Cardiac septum (tissue), 1 donor: ENCODE measurements at regions not wholly inside any gene's neighbourhood (a gene's known extent, or its start where the extent isn't known, plus 50 kb on each side); places are given as distances from the start of the nearest gene placed in this dataset.
A peak's percentile ranks its signal among the peaks of the same experiment; 100 is the strongest.
"Not testable (repeated sequence)": the region's sequence is repeated elsewhere in the genome, so short reads cannot be mapped to it uniquely, and the experiment has no call there.

Experiments
- DNase-seq: peaks from one replicate; pipeline ENCODE4 v3.0.0-alpha.2; 2020; ENCODE audit warnings: low spot score
- intact Hi-C: fragments of 100-400 bp; cut with DNase I; formaldehyde crosslinking; loops from one replicate; pipeline ENCODE4 v1.14.0; 2022
- donor health status: DM: no; HTN: no; CAD: no.

DNA sequence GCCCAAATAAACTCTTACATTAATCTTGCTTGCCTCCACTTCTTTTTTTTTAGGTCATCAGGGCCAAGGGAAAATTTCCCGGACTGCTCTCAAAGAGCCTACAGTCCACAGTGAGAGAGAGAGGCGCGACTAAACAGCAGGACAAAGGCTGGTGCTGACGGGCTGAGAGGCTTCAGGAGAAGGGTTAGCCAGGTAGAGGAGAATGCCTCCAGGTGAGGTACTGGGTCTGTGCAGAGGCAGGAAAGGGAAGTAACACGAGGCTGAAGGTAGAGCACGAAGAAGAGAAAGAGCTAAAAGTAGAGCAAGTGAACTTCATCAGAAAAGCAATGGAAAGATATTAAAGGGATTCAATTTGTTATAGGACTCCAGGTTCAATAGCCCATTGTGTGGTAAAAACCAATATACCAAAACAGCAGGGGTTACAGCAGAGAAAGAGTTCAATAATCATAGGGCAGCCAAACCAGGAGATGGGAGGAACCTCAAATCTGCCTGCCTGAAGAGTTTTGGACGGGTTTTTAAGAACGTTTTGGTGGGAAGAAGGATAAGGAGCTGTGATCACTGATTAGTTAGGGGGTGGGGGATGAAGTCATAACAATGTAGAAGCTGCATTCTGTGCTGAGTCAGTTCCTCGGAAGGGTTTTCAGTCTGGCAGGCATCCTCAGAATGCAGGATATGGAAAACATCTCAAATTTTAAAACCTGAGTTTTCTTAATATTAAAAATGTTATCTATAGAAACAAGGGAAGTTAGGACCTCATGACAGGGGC is 171.5 kb downstream of the AKR1D1 start:
- intact Hi-C loops = no loop called here
- no peak for DNase-seq

GRCh38 chr7:138248609-138249008 is 172.3 kb downstream of the AKR1D1 start:
- intact Hi-C loops = no loop called here
- DNase-seq = no peak

DNA sequence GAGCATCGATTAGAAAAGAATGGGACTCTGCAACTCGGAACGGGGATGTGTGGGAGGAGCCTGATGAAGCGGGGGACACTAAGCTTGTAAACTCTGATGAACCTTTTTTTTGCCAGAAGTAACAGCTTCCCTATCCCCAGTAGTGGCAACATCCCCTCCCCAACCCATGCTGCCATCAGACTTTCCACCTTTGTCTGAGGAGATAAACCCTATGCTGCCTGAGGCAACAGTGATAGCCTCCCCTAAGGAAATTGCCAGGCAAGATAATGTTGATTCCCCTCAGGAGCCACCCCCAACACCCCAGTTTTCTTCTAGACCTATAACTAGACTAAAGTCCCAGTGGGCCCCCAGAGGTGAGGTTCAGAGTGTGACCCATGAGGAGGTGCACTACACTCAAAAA is 173.7 kb downstream of the AKR1D1 start:
- DNase-seq = no peak
- intact Hi-C loops = no loop called here

DNA sequence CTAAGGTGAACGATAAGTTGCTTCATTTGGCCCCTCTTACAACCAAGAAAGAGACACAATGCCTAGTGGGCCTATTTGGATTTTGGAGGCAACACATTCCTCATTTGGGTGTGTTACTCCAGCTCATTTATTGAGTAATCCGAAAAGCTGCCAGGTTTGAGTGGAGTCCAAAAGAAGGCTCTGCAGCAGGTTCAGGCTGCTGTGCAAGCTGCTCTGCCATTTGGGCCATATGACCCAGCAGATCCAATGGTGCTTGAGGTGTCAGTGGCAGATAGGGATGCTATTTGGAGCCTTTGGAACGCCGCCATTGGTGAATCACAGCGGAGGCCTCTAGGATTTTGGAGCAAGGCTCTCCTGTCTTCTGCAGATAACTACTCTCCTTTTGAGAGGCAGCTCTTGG is 176.4 kb downstream of the AKR1D1 start:
- intact Hi-C loops = not testable (repeated sequence)
- peak; percentile 78 for DNase-seq

- intact Hi-C loops = no loop called here
- DNase-seq = no peak
Observed at GRCh38 chr7:138254444-138254843, 178.2 kb downstream of the AKR1D1 start.

- intact Hi-C loops = no loop called here
- no peak for DNase-seq
Observed at GRCh38 chr7:138257459-138258196, 181.4 kb downstream of the AKR1D1 start.

- intact Hi-C loops = no loop called here
- no peak for DNase-seq
Observed at GRCh38 chr7:138258197-138258559, 181.9 kb downstream of the AKR1D1 start.

GRCh38 chr7:138259675-138260074 is 183.4 kb downstream of the AKR1D1 start:
- intact Hi-C loops = no loop called here
- no peak for DNase-seq

GRCh38 chr7:138267934-138268333 is 191.7 kb downstream of the AKR1D1 start:
- intact Hi-C loops = no loop called here
- no peak for DNase-seq

- intact Hi-C loops = no loop called here
- no peak for DNase-seq
Observed at GRCh38 chr7:138276891-138277290, 183.2 kb upstream of the TRIM24 start.

GRCh38 chr7:138278601-138279000 is 181.5 kb upstream of the TRIM24 start:
- DNase-seq = no peak
- intact Hi-C loops = no loop called here

DNA sequence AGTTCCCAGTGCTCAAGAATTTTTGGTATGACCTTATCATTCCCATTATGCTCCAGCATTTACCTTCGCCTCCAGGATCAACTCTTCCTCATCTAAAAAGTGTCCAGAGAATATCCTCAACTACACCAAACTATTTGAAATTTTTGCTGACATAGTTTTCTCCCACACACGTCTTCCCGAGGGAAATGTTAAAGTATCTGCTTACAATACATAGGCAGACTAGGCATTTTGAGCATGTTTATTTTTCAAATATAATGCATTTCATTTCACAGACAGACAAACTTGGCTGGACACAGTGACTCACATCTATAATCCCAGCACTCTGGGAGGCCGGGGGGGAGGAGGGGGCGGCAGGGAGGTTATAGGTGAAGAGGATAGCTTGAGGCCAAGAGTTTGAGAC is 177.1 kb upstream of the TRIM24 start:
- intact Hi-C loops = no loop called here
- no peak for DNase-seq

DNA sequence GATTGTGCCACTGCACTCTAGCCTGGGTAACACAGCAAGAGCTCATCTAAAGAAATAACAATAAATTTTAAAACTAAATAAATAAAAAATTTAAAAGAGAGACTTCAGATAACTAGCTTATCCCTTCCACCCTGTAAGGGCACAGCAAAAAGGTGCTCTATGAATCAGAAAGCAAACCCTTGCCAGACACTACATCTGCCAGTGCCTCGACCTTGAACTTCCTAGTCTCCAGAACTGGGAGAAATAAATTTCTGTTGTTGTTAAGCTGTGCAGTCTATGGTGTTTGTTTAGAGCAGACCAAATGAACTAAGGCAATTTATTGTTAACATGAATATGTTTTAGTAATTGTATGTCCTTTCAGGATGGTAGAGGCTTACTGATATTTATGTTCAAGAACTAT is 174.9 kb upstream of the TRIM24 start:
- intact Hi-C loops = no loop called here
- DNase-seq = no peak

GRCh38 chr7:138286846-138287245 is 173.2 kb upstream of the TRIM24 start:
- intact Hi-C loops = no loop called here
- DNase-seq = no peak

DNA sequence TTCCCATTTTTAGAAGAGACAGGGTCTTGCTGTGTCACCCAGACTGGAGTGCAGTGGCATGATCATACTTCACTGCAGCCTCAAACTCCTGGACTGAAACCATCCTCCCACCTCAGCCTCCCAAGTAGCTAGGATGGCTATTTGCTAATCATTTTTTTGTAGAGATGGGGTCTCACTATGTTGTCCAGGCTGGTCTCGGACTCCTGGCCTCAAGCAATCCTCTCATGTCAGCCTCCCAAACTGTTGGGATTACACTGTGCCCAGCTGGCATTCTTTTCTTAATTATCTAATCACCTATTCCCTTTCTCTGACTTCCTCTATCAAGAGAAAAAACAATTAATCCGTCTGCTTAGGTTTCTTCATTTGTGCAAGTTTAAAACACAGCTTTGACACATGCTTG is 172.5 kb upstream of the TRIM24 start:
- intact Hi-C loops = no loop called here
- no peak for DNase-seq

DNA sequence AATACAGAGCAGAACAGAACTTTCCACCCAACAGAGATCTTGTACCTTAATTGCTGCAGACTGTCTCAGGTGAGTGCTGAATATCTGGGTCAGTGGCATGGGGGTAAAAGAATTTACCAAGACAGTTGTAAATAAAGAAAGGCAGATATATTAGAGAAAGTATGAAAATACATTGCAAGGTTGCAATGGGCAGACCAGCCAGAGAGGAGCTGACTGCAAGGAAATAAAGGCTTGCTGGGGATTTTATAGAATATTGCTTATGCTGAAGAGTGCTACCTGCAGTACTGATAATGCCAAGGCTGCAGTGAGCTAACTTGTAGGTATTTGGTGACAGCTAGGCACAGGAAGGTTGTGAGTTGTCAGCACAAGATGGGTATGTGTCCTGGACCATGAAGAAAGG is 171.0 kb upstream of the TRIM24 start:
- intact Hi-C loops = no loop called here
- DNase-seq = no peak

- no peak for DNase-seq
- intact Hi-C loops = no loop called here
Observed at GRCh38 chr7:138289864-138290263, 170.2 kb upstream of the TRIM24 start.

DNA sequence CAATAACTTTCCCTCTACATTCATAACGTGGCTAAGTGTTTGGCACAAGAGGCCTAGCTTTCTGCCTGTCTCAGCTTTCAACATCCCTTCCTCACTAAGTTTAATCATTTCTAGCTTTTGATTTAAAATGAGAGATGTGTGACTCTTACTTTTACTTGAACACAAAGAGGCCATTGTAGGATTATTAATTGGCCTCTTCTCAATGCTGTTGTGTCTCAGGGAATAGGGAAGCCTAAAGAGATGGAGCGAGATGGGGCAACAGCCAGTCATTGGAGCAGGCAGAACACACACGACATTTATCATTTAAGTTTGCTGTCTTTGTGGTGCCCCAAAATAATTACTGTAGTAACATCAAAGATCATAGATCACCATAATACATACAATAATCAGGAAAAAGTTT is 167.1 kb upstream of the TRIM24 start:
- intact Hi-C loops = no loop called here
- DNase-seq = no peak

- no peak for DNase-seq
- intact Hi-C loops = no loop called here
Observed at GRCh38 chr7:138295049-138295637, 164.9 kb upstream of the TRIM24 start.

GRCh38 chr7:138297526-138297925 is 162.5 kb upstream of the TRIM24 start:
- DNase-seq = no peak
- intact Hi-C loops = no loop called here

GRCh38 chr7:138299066-138299465 is 161.0 kb upstream of the TRIM24 start:
- intact Hi-C loops = no loop called here
- DNase-seq = no peak
